Trophoblast cell (in vitro differentiated cells and primary cell): ENCODE measurements at regions not wholly inside any gene's neighbourhood (a gene's known extent, or its start where the extent isn't known, plus 50 kb on each side); places are given as distances from the start of the nearest gene placed in this dataset.

ENCODE experiments used
- DNase-seq, 2 donors: peaks; one replicate each; pipeline ENCODE4 v3.0.0-alpha.2; 2016
- H2AFZ ChIP-seq: 2 replicates; pipeline ENCODE4 v1.6.1; 2013; ENCODE audit warnings: low read length, moderate library complexity, mild to moderate bottlenecking; ENCODE audit not compliant: insufficient read depth, poor library complexity
- H2AK5ac ChIP-seq: 2 replicates; pipeline ENCODE4 v1.6.1; 2013; ENCODE audit warnings: mild to moderate bottlenecking, low read length
- H2BK120ac ChIP-seq: 2 replicates; pipeline ENCODE4 v1.6.1; 2013; ENCODE audit warnings: low read length, mild to moderate bottlenecking, moderate library complexity; ENCODE audit not compliant: insufficient read depth, poor library complexity
- H2BK12ac ChIP-seq: 2 replicates; pipeline ENCODE4 v1.6.1; 2013; ENCODE audit warnings: mild to moderate bottlenecking, low read length, moderate library complexity
- H2BK5ac ChIP-seq: 2 replicates; pipeline ENCODE4 v1.6.1; 2013; ENCODE audit warnings: low read length, low read depth, moderate library complexity, mild to moderate bottlenecking; ENCODE audit not compliant: poor library complexity
- H3K14ac ChIP-seq: 2 replicates; pipeline ENCODE4 v1.6.1; 2013; ENCODE audit warnings: mild to moderate bottlenecking, low read length
- H3K18ac ChIP-seq: 2 replicates; pipeline ENCODE4 v1.6.1; 2013; ENCODE audit warnings: mild to moderate bottlenecking, low read length
- H3K23ac ChIP-seq: 2 replicates; pipeline ENCODE4 v1.6.1; 2013; ENCODE audit warnings: low read length
- H3K27ac ChIP-seq: 2 replicates; pipeline ENCODE4 v1.5.1; 2013; ENCODE audit warnings: low read depth, mild to moderate bottlenecking, inconsistent platforms, low read length, moderate library complexity
- H3K27me3 ChIP-seq: 2 replicates; pipeline ENCODE4 v1.6.1; 2013; ENCODE audit warnings: inconsistent platforms, mild to moderate bottlenecking, low read length, moderate library complexity; ENCODE audit not compliant: insufficient read depth
- H3K36me3 ChIP-seq, 2 experiments: 1 replicate in 1 of 2; 2 replicates in 1 of 2; pipeline ENCODE4 v1.6.1; 2013; ENCODE audit warnings: low read length in 2 of 2, mild to moderate bottlenecking in 2 of 2, moderate library complexity in 1 of 2; ENCODE audit not compliant: insufficient read depth in 2 of 2, control insufficient read depth in 1 of 2
- H3K4ac ChIP-seq: 2 replicates; pipeline ENCODE4 v1.6.1; 2013; ENCODE audit warnings: low read depth, mild to moderate bottlenecking, low read length, moderate library complexity
- H3K4me1 ChIP-seq, 2 experiments: 1 replicate in 1 of 2; 2 replicates in 1 of 2; pipeline ENCODE4 v1.6.1; 2013; ENCODE audit warnings: low read length in 2 of 2, mild to moderate bottlenecking in 2 of 2, moderate library complexity in 1 of 2; ENCODE audit not compliant: insufficient read depth in 2 of 2, control insufficient read depth in 1 of 2
- H3K4me2 ChIP-seq: 2 replicates; pipeline ENCODE4 v1.6.1; 2013; ENCODE audit warnings: inconsistent platforms, mild to moderate bottlenecking, low read length, moderate library complexity
- H3K4me3 ChIP-seq: 2 replicates; pipeline ENCODE4 v1.5.1; 2013; ENCODE audit warnings: mild to moderate bottlenecking, low read depth, low read length, inconsistent platforms
- H3K79me1 ChIP-seq: one replicate; pipeline ENCODE4 v1.6.1; 2013; ENCODE audit warnings: low read length
- H3K79me2 ChIP-seq: 2 replicates; pipeline ENCODE4 v1.6.1; 2013; ENCODE audit warnings: low read length, mild to moderate bottlenecking; ENCODE audit not compliant: control insufficient read depth, insufficient read depth, poor library complexity
- H3K9ac ChIP-seq: 2 replicates; pipeline ENCODE4 v1.6.1; 2013; ENCODE audit warnings: mild to moderate bottlenecking, low read length
- H3K9me3 ChIP-seq: 2 replicates; pipeline ENCODE4 v1.6.1; 2013; ENCODE audit warnings: low read depth, mild to moderate bottlenecking, control low read depth, inconsistent platforms, low read length; ENCODE audit not compliant: insufficient read depth
- H4K12ac ChIP-seq: 2 replicates; pipeline ENCODE4 v1.6.1; 2013; ENCODE audit warnings: low read depth, mild to moderate bottlenecking, low read length, moderate library complexity
- H4K8ac ChIP-seq: 2 replicates; pipeline ENCODE4 v1.6.1; 2013; ENCODE audit warnings: low read depth, mild to moderate bottlenecking, low read length, moderate library complexity
- H4K91ac ChIP-seq: one replicate; pipeline ENCODE4 v1.6.1; 2013; ENCODE audit warnings: low read depth, mild to moderate bottlenecking, low read length, moderate library complexity
- WGBS: extraction: QIAGEN DNeasy Blood & Tissue Kit; methylation state at CpG from one replicate; pipeline ENCODE4 v1.1.7; 2013; ENCODE audit warnings: missing lambda C conversion rate; ENCODE audit not compliant: insufficient read length, insufficient coverage; ENCODE audit errors: extremely low coverage; 5-methylcytosine and 5-hydroxymethylcytosine counted together

GRCh38 chr13:79647533-79647932, 166.6 kb downstream of the NDFIP2 start:
- Histone ChIP-seq H3K4ac (no peak overlapping the region), H4K91ac (no peak overlapping the region), H3K4me3 (no peak overlapping the region), H3K79me2 (no peaks in the 10 kb centered on the region), H3K9ac (no peak overlapping the region), H3K9me3 (no peaks in the 10 kb centered on the region), H3K4me1 (peaks cover 0 to 3% of the 10 kb centered on the region in 2 experiments), H3K36me3 (peaks cover 0 to 2% of the 10 kb centered on the region in 2 experiments), H2AK5ac (no peak overlapping the region), H3K79me1 (peaks cover 2% of the 10 kb centered on the region), H2BK5ac (no peak overlapping the region), H4K8ac (no peak overlapping the region), H3K18ac (no peak overlapping the region), H2BK120ac (no peak overlapping the region), H3K27ac (no peak overlapping the region), H2BK12ac (no peak overlapping the region), H3K14ac (no peak overlapping the region), H2AFZ (no peak overlapping the region), H3K23ac (no peak overlapping the region), H4K12ac (no peak overlapping the region), H3K4me2 (no peak overlapping the region), H3K27me3 (no peaks in the 10 kb centered on the region)
- no peak for DNase-seq
- no CpG with 5 or more reads among the region's 2 CpGs for WGBS

- Histone ChIP-seq H2BK120ac (no peak overlapping the region), H2AFZ (no peak overlapping the region), H3K4ac (no peak overlapping the region), H3K18ac (no peak overlapping the region), H4K8ac (no peak overlapping the region), H3K27ac (no peak overlapping the region), H3K4me1 (peaks cover 0 to 3% of the 10 kb centered on the region in 2 experiments), H3K36me3 (peaks cover 0 to 2% of the 10 kb centered on the region in 2 experiments), H3K9ac (no peak overlapping the region), H2BK5ac (peak overlapping the region; percentile 21), H3K27me3 (no peaks in the 10 kb centered on the region), H3K4me2 (no peak overlapping the region), H3K79me2 (no peaks in the 10 kb centered on the region), H2BK12ac (peak overlapping the region; percentile 46), H2AK5ac (peak overlapping the region; percentile 44), H4K12ac (no peak overlapping the region), H3K9me3 (no peaks in the 10 kb centered on the region), H4K91ac (peak overlapping the region; percentile 70), H3K14ac (peak overlapping the region; percentile 35), H3K23ac (no peak overlapping the region), H3K79me1 (peaks cover 2% of the 10 kb centered on the region), H3K4me3 (no peak overlapping the region)
- no CpG with 5 or more reads among the region's 2 CpGs for WGBS
- DNase-seq = no peak
Observed at GRCh38 chr13:79646880-79647279, 165.9 kb downstream of the NDFIP2 start.

GRCh38 chr13:79645569-79645968, 164.6 kb downstream of the NDFIP2 start:
- Histone ChIP-seq H4K8ac (no peak overlapping the region), H3K18ac (no peak overlapping the region), H2BK5ac (no peak overlapping the region), H3K36me3 (peaks cover 0 to 2% of the 10 kb centered on the region in 2 experiments), H4K91ac (no peak overlapping the region), H2BK120ac (no peak overlapping the region), H2AK5ac (no peak overlapping the region), H3K9me3 (no peaks in the 10 kb centered on the region), H3K9ac (no peak overlapping the region), H3K23ac (no peak overlapping the region), H2AFZ (no peak overlapping the region), H3K4me1 (peaks cover 0 to 3% of the 10 kb centered on the region in 2 experiments), H3K4me3 (no peak overlapping the region), H3K4me2 (no peak overlapping the region), H4K12ac (no peak overlapping the region), H3K14ac (no peak overlapping the region), H2BK12ac (no peak overlapping the region), H3K79me1 (peaks cover 2% of the 10 kb centered on the region), H3K4ac (no peak overlapping the region), H3K79me2 (no peaks in the 10 kb centered on the region), H3K27me3 (no peaks in the 10 kb centered on the region), H3K27ac (no peak overlapping the region)
- no CpG with 5 or more reads among the region's 3 CpGs for WGBS
- DNase-seq = no peak

- H3K23ac ChIP-seq = no peak overlapping the region
- no peak overlapping the region for H4K12ac ChIP-seq
- no peak overlapping the region for H2AK5ac ChIP-seq
- H2BK120ac ChIP-seq = no peak overlapping the region
- H3K79me1 ChIP-seq = peaks cover 2% of the 10 kb centered on the region
- no peaks in the 10 kb centered on the region for H3K27me3 ChIP-seq
- no peak overlapping the region for H2AFZ ChIP-seq
- H3K9me3 ChIP-seq = no peaks in the 10 kb centered on the region
- no peak overlapping the region for H2BK5ac ChIP-seq
- H3K27ac ChIP-seq = no peak overlapping the region
- no CpG with 5 or more reads among the region's 3 CpGs for WGBS
- no peaks in the 10 kb centered on the region for H3K79me2 ChIP-seq
- peaks cover 0 to 3% of the 10 kb centered on the region in 2 experiments for H3K4me1 ChIP-seq
- H3K4ac ChIP-seq = no peak overlapping the region
- H3K14ac ChIP-seq = no peak overlapping the region
- no peak overlapping the region for H3K4me3 ChIP-seq
- no peak overlapping the region for H4K91ac ChIP-seq
- H3K4me2 ChIP-seq = no peak overlapping the region
- H3K18ac ChIP-seq = no peak overlapping the region
- H2BK12ac ChIP-seq = no peak overlapping the region
- no peak overlapping the region for H4K8ac ChIP-seq
- H3K36me3 ChIP-seq = peaks cover 0 to 2% of the 10 kb centered on the region in 2 experiments
- no peak for DNase-seq
- no peak overlapping the region for H3K9ac ChIP-seq
Observed at GRCh38 chr13:79642596-79642995, 161.6 kb downstream of the NDFIP2 start.
